Natural killer cell (primary cell): ENCODE measurements at regions not wholly inside any gene's neighbourhood (a gene's known extent, or its start where the extent isn't known, plus 50 kb on each side); places are given as distances from the start of the nearest gene placed in this dataset.
"Not testable (repeated sequence)": the region's sequence is repeated elsewhere in the genome, so short reads cannot be mapped to it uniquely, and the experiment has no call there.

Experiments
- ATAC-seq, 3 donors: fragments of 150-1000 bp in 2 of 3; fragments of 200-7000 bp in 1 of 3; cut with Tn5 transposase; 1 replicate in 1 of 3; 2 replicates in 2 of 3; pipeline ENCODE4 v1.10.0; 2021; ENCODE audit warnings: mild to moderate bottlenecking in 2 of 3, moderate library complexity in 2 of 3
- DNase-seq, 2 donors: peaks; one replicate each; pipeline versions ENCODE4 v3.0.0 to v3.0.0-alpha.2; 2013 to 2021; ENCODE audit warnings: mixed read lengths in 1 of 2
- H3K27ac ChIP-seq: one replicate; pipeline ENCODE4 v1.5.1; 2013; ENCODE audit warnings: mild to moderate bottlenecking, low read length
- H3K27me3 ChIP-seq: one replicate; pipeline ENCODE4 v1.6.1; 2013; ENCODE audit warnings: low read length; ENCODE audit not compliant: control insufficient read depth, insufficient read depth
- H3K36me3 ChIP-seq: one replicate; pipeline ENCODE4 v1.6.1; 2013; ENCODE audit warnings: low read length; ENCODE audit not compliant: control insufficient read depth, insufficient read depth
- H3K4me1 ChIP-seq: one replicate; pipeline ENCODE4 v1.6.1; 2013; ENCODE audit warnings: low read length; ENCODE audit not compliant: control insufficient read depth, insufficient read depth
- H3K4me3 ChIP-seq: one replicate; pipeline ENCODE4 v1.5.1; 2013; ENCODE audit warnings: low read length
- H3K9me3 ChIP-seq: one replicate; pipeline ENCODE4 v1.6.1; 2013; ENCODE audit warnings: low read length; ENCODE audit not compliant: control insufficient read depth, insufficient read depth
- H3K27ac Mint-ChIP-seq, 2 donors: one replicate each; pipeline ENCODE4 v1.8.0; 2022; ENCODE audit warnings: mild to moderate bottlenecking in 2 of 2, mixed read lengths in 2 of 2, moderate library complexity in 1 of 2
- H3K27me3 Mint-ChIP-seq, 2 donors: one replicate each; pipeline ENCODE4 v1.8.0; 2022; ENCODE audit warnings: low read depth in 2 of 2, mixed read lengths in 2 of 2
- H3K36me3 Mint-ChIP-seq: one replicate; pipeline ENCODE4 v1.8.0; 2022; ENCODE audit warnings: mixed read lengths
- H3K4me1 Mint-ChIP-seq, 2 donors: one replicate each; pipeline ENCODE4 v1.8.0; 2022; ENCODE audit warnings: mixed read lengths in 2 of 2
- H3K4me3 Mint-ChIP-seq: one replicate; pipeline ENCODE4 v1.8.0; 2022; ENCODE audit warnings: mild to moderate bottlenecking, moderate library complexity, mixed read lengths
- H3K9me3 Mint-ChIP-seq, 2 donors: one replicate each; pipeline ENCODE4 v1.8.0; 2022; ENCODE audit warnings: mixed read lengths in 2 of 2
- CTCF ChIP-seq: fragments of 200-600 bp; IDR thresholded peaks from one replicate; pipeline ENCODE4 v1.8.0; 2022; ENCODE audit warnings: antibody characterized with exemption
- WGBS: methylation state at CpG from one replicate; pipeline ENCODE4 v1.1.7; 2013; ENCODE audit warnings: missing lambda C conversion rate; ENCODE audit not compliant: insufficient coverage; 5-methylcytosine and 5-hydroxymethylcytosine counted together
- intact Hi-C: fragments of 100-400 bp; cut with micrococcal nuclease; formaldehyde crosslinking; loops from one replicate; pipeline ENCODE4 v1.14.2; 2022

DNA sequence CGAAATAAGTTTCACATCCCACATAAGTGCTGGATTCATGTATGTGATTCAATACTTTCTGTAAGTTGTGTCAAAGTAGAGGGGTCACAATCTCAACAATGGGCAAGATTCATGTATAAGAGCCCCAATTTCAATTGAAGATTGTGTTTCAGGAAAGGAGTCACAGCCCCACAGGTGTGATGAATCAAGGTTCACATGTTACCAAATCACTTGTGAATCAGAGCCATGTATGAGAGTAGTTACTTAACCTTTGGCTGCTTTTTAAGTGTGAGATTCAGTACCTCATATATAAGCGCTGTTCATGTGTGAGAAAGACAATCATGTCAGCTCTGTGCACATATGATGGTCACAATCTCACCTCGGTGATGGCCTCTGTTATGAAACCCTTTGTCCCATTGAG is 1100.0 kb upstream of the AMELY start:
- Histone ChIP-seq H3K36me3 (no peaks in the 10 kb centered on the region), H3K27ac (no peak overlapping the region), H3K9me3 (no peaks in the 10 kb centered on the region), H3K27me3 (no peaks in the 10 kb centered on the region), H3K4me1 (no peaks in the 10 kb centered on the region), H3K4me3 (no peak overlapping the region)
- ATAC-seq (no peak), DNase-seq (no peak)
- H3K36me3 Mint-ChIP-seq = no peaks in the 10 kb centered on the region
- 86% methylated on average over 1 of the region's 3 CpGs for WGBS
- no peaks in the 10 kb centered on the region for H3K4me1 Mint-ChIP-seq
- intact Hi-C loops = no loop called here
- no peaks in the 10 kb centered on the region for H3K27me3 Mint-ChIP-seq
- H3K9me3 Mint-ChIP-seq = no peaks in the 10 kb centered on the region
- no peak for TF ChIP-seq CTCF
- H3K4me3 Mint-ChIP-seq = no peak overlapping the region
- H3K27ac Mint-ChIP-seq = no peak overlapping the region

- no peak overlapping the region for H3K27ac Mint-ChIP-seq
- no peak for TF ChIP-seq CTCF
- H3K4me3 Mint-ChIP-seq = no peak overlapping the region
- Histone ChIP-seq H3K36me3 (no peaks in the 10 kb centered on the region), H3K9me3 (no peaks in the 10 kb centered on the region), H3K27me3 (no peaks in the 10 kb centered on the region), H3K4me3 (no peak overlapping the region), H3K4me1 (no peaks in the 10 kb centered on the region), H3K27ac (no peak overlapping the region)
- 77% methylated on average over 3 of the region's 3 CpGs for WGBS
- no peak for DNase-seq
- H3K27me3 Mint-ChIP-seq = no peaks in the 10 kb centered on the region
- peaks cover 0 to 6% of the 10 kb centered on the region in 2 donors for H3K9me3 Mint-ChIP-seq
- H3K36me3 Mint-ChIP-seq = no peaks in the 10 kb centered on the region
- H3K4me1 Mint-ChIP-seq = no peaks in the 10 kb centered on the region
- intact Hi-C loops = no loop called here
- ATAC-seq = no peak
These were observed 1092.6 kb upstream of the AMELY start for GRCh38 chrY:8004196-8004595.

DNA sequence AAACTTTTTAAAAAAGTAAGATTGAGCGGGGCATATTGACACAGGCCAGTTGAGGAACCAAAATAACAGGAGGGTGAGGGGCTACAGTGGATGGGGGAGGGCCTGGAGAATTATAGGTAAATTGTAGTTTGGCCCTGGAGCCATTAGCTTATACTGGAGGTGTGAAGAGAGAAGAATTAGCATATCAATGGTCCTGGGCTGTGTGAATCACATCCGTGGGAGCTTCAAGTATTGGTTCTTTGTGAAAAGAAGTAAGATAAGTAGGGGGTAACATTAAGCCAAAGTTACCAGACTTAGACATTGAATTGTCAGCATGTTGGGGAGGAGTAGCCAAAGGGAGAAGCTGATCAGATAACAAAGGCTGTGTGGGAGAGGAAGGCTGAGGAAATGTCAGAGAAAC is 1085.2 kb upstream of the AMELY start:
- no peaks in the 10 kb centered on the region for H3K9me3 ChIP-seq
- intact Hi-C loops = no loop called here
- Mint-ChIP-seq H3K27me3 (no peaks in the 10 kb centered on the region), H3K27ac (no peak overlapping the region), H3K36me3 (no peaks in the 10 kb centered on the region), H3K4me3 (no peak overlapping the region), H3K9me3 (peaks cover 0 to 8% of the 10 kb centered on the region in 2 donors), H3K4me1 (no peaks in the 10 kb centered on the region)
- H3K27me3 ChIP-seq = no peaks in the 10 kb centered on the region
- DNase-seq (no peak), ATAC-seq (no peak)
- 41% methylated on average over 2 of the region's 2 CpGs for WGBS
- H3K36me3 ChIP-seq = no peaks in the 10 kb centered on the region
- H3K27ac ChIP-seq = no peak overlapping the region
- H3K4me3 ChIP-seq = no peak overlapping the region
- no peak for TF ChIP-seq CTCF
- no peaks in the 10 kb centered on the region for H3K4me1 ChIP-seq

DNA sequence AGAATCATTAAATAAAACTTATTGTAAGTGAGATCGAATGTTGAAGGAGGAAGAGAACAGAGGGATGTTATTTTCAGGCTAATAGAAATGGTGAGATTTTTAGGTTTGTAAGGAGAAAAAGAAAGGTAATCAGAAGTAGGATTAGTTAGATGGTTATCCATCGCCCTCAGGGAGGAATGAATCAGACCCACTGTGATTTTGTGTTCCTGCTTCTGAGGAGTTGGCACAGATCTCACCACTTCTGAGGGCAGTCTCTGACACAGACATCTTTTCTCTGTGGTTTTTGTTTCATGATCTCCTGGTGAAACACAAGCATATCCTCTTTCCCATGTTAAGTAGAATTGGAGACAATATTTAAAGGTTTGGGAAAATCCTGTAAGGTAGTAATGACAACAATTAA is 1083.2 kb upstream of the AMELY start:
- DNase-seq, H3K27ac ChIP-seq, H3K27me3 ChIP-seq, H3K36me3 Mint-ChIP-seq, H3K4me1 ChIP-seq, H3K9me3 ChIP-seq, H3K27ac Mint-ChIP-seq, H3K4me3 ChIP-seq, H3K9me3 Mint-ChIP-seq, ATAC-seq, H3K27me3 Mint-ChIP-seq, H3K4me3 Mint-ChIP-seq, intact Hi-C loops, H3K36me3 ChIP-seq, H3K4me1 Mint-ChIP-seq: not testable (repeated sequence)
- WGBS = 83% methylated on average over 2 of the region's 2 CpGs
